ENCODE measurements at regions not wholly inside any gene's neighbourhood (a gene's known extent, or its start where the extent isn't known, plus 50 kb on each side); places are given as distances from the start of the nearest gene placed in this dataset.

- no peak for TF ChIP-seq CTCF (IDR thresholded peaks at IDR 0.05)
- no peak for TF ChIP-seq POLR2A (IDR thresholded peaks at IDR 0.05)
These were observed 856.6 kb upstream of the KLHL1 start for GRCh38 chr13:70964874-70965273.
